ENCODE measurements at regions not wholly inside any gene's neighbourhood (a gene's known extent, or its start where the extent isn't known, plus 50 kb on each side); places are given as distances from the start of the nearest gene placed in this dataset.
"Not testable (repeated sequence)": the region's sequence is repeated elsewhere in the genome, so short reads cannot be mapped to it uniquely, and the experiment has no call there.

DNA sequence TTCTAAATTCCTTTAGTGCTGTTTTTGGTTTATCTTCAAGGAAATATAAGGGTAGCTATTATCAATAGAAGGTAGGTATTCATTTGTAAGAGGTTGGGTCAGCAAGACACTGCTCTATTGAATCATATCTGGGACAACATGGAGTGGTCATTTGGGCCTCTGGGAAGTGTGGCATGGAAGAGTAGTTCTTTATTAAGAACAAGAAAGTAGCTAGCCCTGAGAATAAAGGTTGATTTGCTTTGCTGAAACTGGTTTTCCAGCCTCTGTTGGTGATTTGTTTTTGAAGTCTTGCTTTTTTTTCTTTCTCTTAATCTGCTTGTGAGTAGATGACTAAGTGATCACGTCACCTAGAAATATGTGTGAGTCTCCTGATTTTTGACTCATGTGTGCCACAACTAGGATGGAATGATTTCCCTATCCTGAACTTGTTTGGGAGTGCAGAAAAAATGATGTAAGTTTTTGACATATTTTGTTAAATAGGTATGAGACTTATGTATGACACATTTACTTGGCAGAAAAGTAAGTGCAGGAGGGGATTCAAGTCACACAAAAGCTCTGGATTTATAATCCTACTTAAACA lies 381.8 kb downstream of the CENPW start:
- Histone ChIP-seq H3K27me3 (no peaks in the 10 kb centered on the region), H3K36me3 (no peaks in the 10 kb centered on the region), H3K27ac (no peak overlapping the region), H3K9me3 (no peaks in the 10 kb centered on the region), H3K4me1 (ENCODE audit: control insufficient read depth in 1 of 2, insufficient read depth in 1 of 2, low read depth in 1 of 2, low read length in 1 of 2) (no peaks in the 10 kb centered on the region), H3K4me3 (ENCODE audit: low read depth in 1 of 2, low read length in 1 of 2) (no peak overlapping the region)
- no peak for TF ChIP-seq CTCF (IDR thresholded peaks at IDR 0.05)

GRCh38 chr6:126722411-126722810 lies 382.5 kb downstream of the CENPW start:
- Histone ChIP-seq H3K4me3 (ENCODE audit: low read depth in 1 of 2, low read length in 1 of 2) (no peak overlapping the region), H3K9me3 (no peaks in the 10 kb centered on the region), H3K4me1 (ENCODE audit: control insufficient read depth in 1 of 2, insufficient read depth in 1 of 2, low read depth in 1 of 2, low read length in 1 of 2) (no peaks in the 10 kb centered on the region), H3K27ac (no peak overlapping the region), H3K36me3 (no peaks in the 10 kb centered on the region), H3K27me3 (no peaks in the 10 kb centered on the region)
- no peak for TF ChIP-seq CTCF (IDR thresholded peaks at IDR 0.05)

DNA sequence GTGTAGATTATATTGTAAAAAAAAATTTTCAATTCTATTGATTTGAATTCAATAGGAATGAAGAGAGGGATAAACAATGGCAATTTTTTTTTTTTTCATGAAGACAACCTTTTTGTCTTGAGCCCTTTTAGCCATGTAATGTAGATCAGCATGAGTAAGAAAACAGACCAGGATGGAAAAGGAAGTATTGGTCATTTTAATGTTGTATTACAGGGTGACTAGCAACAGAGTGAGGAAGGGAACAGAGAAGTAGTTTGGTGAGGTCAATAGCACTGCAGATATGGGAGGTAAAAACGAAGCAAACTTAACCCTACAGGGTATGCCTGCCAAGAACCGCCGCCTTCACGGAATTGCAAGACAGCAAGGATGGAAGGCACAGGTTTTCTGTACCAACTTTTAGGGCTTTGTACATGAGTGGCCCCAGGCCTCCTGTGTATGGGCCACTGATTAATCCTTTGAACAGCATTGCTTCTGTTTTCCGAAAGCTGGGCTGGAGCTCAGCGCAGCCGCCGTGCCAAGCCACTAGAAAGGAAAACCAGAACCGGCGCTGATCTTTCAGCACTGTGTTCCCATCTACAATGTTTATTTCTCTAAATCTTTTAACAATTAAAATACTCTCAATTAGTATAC lies 383.7 kb downstream of the CENPW start:
- Histone ChIP-seq H3K9me3 (no peaks in the 10 kb centered on the region), H3K27ac (no peak overlapping the region), H3K36me3 (no peaks in the 10 kb centered on the region), H3K4me3 (ENCODE audit: low read depth in 1 of 2, low read length in 1 of 2) (no peak overlapping the region), H3K4me1 (ENCODE audit: control insufficient read depth in 1 of 2, insufficient read depth in 1 of 2, low read depth in 1 of 2, low read length in 1 of 2) (no peaks in the 10 kb centered on the region), H3K27me3 (no peaks in the 10 kb centered on the region)
- TF ChIP-seq CTCF (IDR thresholded peaks at IDR 0.05) = no peak

- TF ChIP-seq CTCF (IDR thresholded peaks at IDR 0.05) = no peak
- Histone ChIP-seq H3K27ac (no peak overlapping the region), H3K4me3 (ENCODE audit: low read depth in 1 of 2, low read length in 1 of 2) (no peak overlapping the region), H3K36me3 (no peaks in the 10 kb centered on the region), H3K9me3 (no peaks in the 10 kb centered on the region), H3K4me1 (ENCODE audit: control insufficient read depth in 1 of 2, insufficient read depth in 1 of 2, low read depth in 1 of 2, low read length in 1 of 2) (no peaks in the 10 kb centered on the region), H3K27me3 (no peaks in the 10 kb centered on the region)
Measured at GRCh38 chr6:126724821-126725220, 384.9 kb downstream of the CENPW start.

GRCh38 chr6:126726454-126726853 lies 386.5 kb downstream of the CENPW start:
- not testable (repeated sequence) for H3K36me3 ChIP-seq; H3K27me3 ChIP-seq; H3K9me3 ChIP-seq; H3K4me1 ChIP-seq (ENCODE audit: control insufficient read depth in 1 of 2, insufficient read depth in 1 of 2, low read depth in 1 of 2, low read length in 1 of 2); H3K4me3 ChIP-seq (ENCODE audit: low read depth in 1 of 2, low read length in 1 of 2); H3K27ac ChIP-seq

- H3K27me3 ChIP-seq = no peaks in the 10 kb centered on the region
- no peak overlapping the region for H3K27ac ChIP-seq
- H3K36me3 ChIP-seq = no peaks in the 10 kb centered on the region
- no peaks in the 10 kb centered on the region for H3K9me3 ChIP-seq
- no peak overlapping the region for H3K4me3 ChIP-seq (ENCODE audit: low read depth in 1 of 2, low read length in 1 of 2)
- TF ChIP-seq CTCF (IDR thresholded peaks at IDR 0.05) = no peak
- no peaks in the 10 kb centered on the region for H3K4me1 ChIP-seq (ENCODE audit: control insufficient read depth in 1 of 2, insufficient read depth in 1 of 2, low read depth in 1 of 2, low read length in 1 of 2)
Measured at GRCh38 chr6:126738146-126738545, 380.3 kb upstream of the RSPO3 start.

All from neutrophil (primary cell).